GM12892 (cell line): ENCODE measurements at regions not wholly inside any gene's neighbourhood (a gene's known extent, or its start where the extent isn't known, plus 50 kb on each side); places are given as distances from the start of the nearest gene placed in this dataset.

Experiments used
- POLR2A ChIP-seq: IDR thresholded peaks from 2 replicates; pipeline ENCODE4 v1.6.1; 2011; ENCODE audit warnings: low read depth, low read length, control low read depth
- POLR2AphosphoS5 ChIP-seq: IDR thresholded peaks from 2 replicates; pipeline ENCODE4 v1.6.1; 2011; ENCODE audit warnings: low read depth, low read length, control low read depth
- TAF1 ChIP-seq: IDR thresholded peaks from 2 replicates; pipeline ENCODE4 v1.6.1; 2011; ENCODE audit warnings: low read depth, mild to moderate bottlenecking, control low read depth, low read length, borderline replicate concordance

- TF ChIP-seq TAF1: no peak
- TF ChIP-seq POLR2A: no peak
- TF ChIP-seq POLR2AphosphoS5: no peak
Observed at GRCh38 chr6:15853259-15853658, 190.4 kb upstream of the DTNBP1 start.
